CD4-positive, alpha-beta T cell (primary cell): ENCODE measurements at regions not wholly inside any gene's neighbourhood (a gene's known extent, or its start where the extent isn't known, plus 50 kb on each side); places are given as distances from the start of the nearest gene placed in this dataset.
"Not testable (repeated sequence)": the region's sequence is repeated elsewhere in the genome, so short reads cannot be mapped to it uniquely, and the experiment has no call there.

Experiments
- ATAC-seq: fragments of 200-7000 bp; cut with Tn5 transposase; one replicate; pipeline ENCODE4 v1.10.0; 2022; ENCODE audit warnings: mild to moderate bottlenecking; ENCODE audit not compliant: poor library complexity
- CTCF ChIA-PET: fragments of 350-600 bp; sonication (Branson Sonifier 250); formaldehyde crosslinking; loops from one replicate; lab custom pipeline; 2021; ENCODE audit warnings: antibody characterized with exemption, inconsistent platforms; lab: Charles Lee
- POLR2A ChIA-PET: fragments of 350-600 bp; sonication (Branson Sonifier 250); formaldehyde crosslinking; loops from one replicate; lab custom pipeline; 2021; ENCODE audit warnings: antibody characterized with exemption, inconsistent platforms; lab: Charles Lee
- DNase-seq, 14 experiments: peaks; one replicate each; pipeline ENCODE4 v3.0.0-alpha.2; 2013 to 2020; ENCODE audit warnings: mixed read lengths in 2 of 14
- H3K27ac ChIP-seq, 2 donors: one replicate each; pipeline versions ENCODE4 v1.5.1 to v1.7.0; 2013; ENCODE audit warnings: low read length in 2 of 2, low read depth in 1 of 2, mild to moderate bottlenecking in 1 of 2
- H3K27me3 ChIP-seq, 2 experiments: 1 replicate in 1 of 2; 2 replicates in 1 of 2; pipeline versions ENCODE4 v1.6.1 to v1.7.0; 2013; ENCODE audit warnings: low read length in 2 of 2, control low read depth in 1 of 2, mild to moderate bottlenecking in 1 of 2, moderate library complexity in 1 of 2; ENCODE audit not compliant: insufficient read depth in 2 of 2, control insufficient read depth in 1 of 2
- H3K36me3 ChIP-seq: one replicate; pipeline ENCODE4 v1.6.1; 2013; ENCODE audit warnings: low read length, control low read depth; ENCODE audit not compliant: insufficient read depth
- H3K4me1 ChIP-seq: one replicate; pipeline ENCODE4 v1.6.1; 2013; ENCODE audit warnings: low read length, control low read depth; ENCODE audit not compliant: insufficient read depth
- H3K4me3 ChIP-seq: one replicate; pipeline ENCODE4 v1.5.1; 2013; ENCODE audit warnings: mild to moderate bottlenecking, low read length, moderate library complexity
- H3K9me3 ChIP-seq, 2 experiments: 1 replicate in 1 of 2; 2 replicates in 1 of 2; pipeline versions ENCODE4 v1.6.1 to v1.7.0; 2013; ENCODE audit warnings: low read length in 2 of 2, mild to moderate bottlenecking in 2 of 2, control low read depth in 1 of 2, moderate library complexity in 1 of 2; ENCODE audit not compliant: control insufficient read depth in 1 of 2, insufficient read depth in 1 of 2
- H3K27ac Mint-ChIP-seq: one replicate; pipeline ENCODE4 v1.8.0; 2020; ENCODE audit warnings: mixed read lengths
- H3K27me3 Mint-ChIP-seq: one replicate; pipeline ENCODE4 v1.8.0; 2021; ENCODE audit warnings: mixed read lengths
- H3K36me3 Mint-ChIP-seq: one replicate; pipeline ENCODE4 v1.8.0; 2021; ENCODE audit warnings: low read depth, mixed read lengths
- H3K4me1 Mint-ChIP-seq: one replicate; pipeline ENCODE4 v1.8.0; 2021; ENCODE audit warnings: low read depth, mixed read lengths
- H3K4me3 Mint-ChIP-seq: one replicate; pipeline ENCODE4 v1.8.0; 2020; ENCODE audit warnings: mild to moderate bottlenecking, mixed read lengths
- H3K9me3 Mint-ChIP-seq: one replicate; pipeline ENCODE4 v1.8.0; 2020; ENCODE audit warnings: mixed read lengths
- CTCF ChIP-seq: fragments of 200-600 bp; IDR thresholded peaks from one replicate; pipeline ENCODE4 v1.8.0; 2022; ENCODE audit warnings: antibody characterized with exemption, mild to moderate bottlenecking
- intact Hi-C, 2 experiments: fragments of 100-400 bp; cut with DNase I in 1 of 2; cut with micrococcal nuclease in 1 of 2; formaldehyde crosslinking; loops; one replicate each; pipeline versions ENCODE4 v1.15.1 to v1.9.0; 2023 to 2025; cut with DNase I, micrococcal nuclease

- DNase-seq (no peak), ATAC-seq (no peak)
- Mint-ChIP-seq H3K4me3 (no peak overlapping the region), H3K36me3 (no peaks in the 10 kb centered on the region), H3K4me1 (no peaks in the 10 kb centered on the region), H3K9me3 (no peaks in the 10 kb centered on the region), H3K27ac (no peak overlapping the region), H3K27me3 (peaks cover 13% of the 10 kb centered on the region)
- Histone ChIP-seq H3K36me3 (no peaks in the 10 kb centered on the region), H3K9me3 (peaks cover 0 to 4% of the 10 kb centered on the region in 2 experiments), H3K4me3 (no peak overlapping the region), H3K4me1 (no peaks in the 10 kb centered on the region), H3K27me3 (no peaks in the 10 kb centered on the region), H3K27ac (no peak overlapping the region)
- POLR2A ChIA-PET, result no interaction called here
- TF ChIP-seq CTCF, result no peak
- CTCF ChIA-PET, result no interaction called here
- intact Hi-C loops, result no loop called here
Observed at GRCh38 chrX:1809581-1809980, 194.7 kb downstream of the ASMT start.

- H3K4me3 ChIP-seq, result no peak overlapping the region
- no peaks in the 10 kb centered on the region for H3K36me3 ChIP-seq
- H3K27me3 Mint-ChIP-seq, result no peaks in the 10 kb centered on the region
- POLR2A ChIA-PET, result no interaction called here
- no peak overlapping the region for H3K4me3 Mint-ChIP-seq
- no peak overlapping the region for H3K27ac ChIP-seq
- peak; percentile 82 for ATAC-seq
- intact Hi-C loops, result no loop called here
- DNase-seq, result peak in 2 of 14 experiments; percentile 11 to 31
- H3K9me3 ChIP-seq, result no peaks in the 10 kb centered on the region
- no peak for TF ChIP-seq CTCF
- H3K4me1 ChIP-seq, result no peaks in the 10 kb centered on the region
- CTCF ChIA-PET, result no interaction called here
- peak overlapping the region; percentile 59 for H3K27ac Mint-ChIP-seq
- H3K36me3 Mint-ChIP-seq, result no peaks in the 10 kb centered on the region
- peaks cover 3% of the 10 kb centered on the region for H3K9me3 Mint-ChIP-seq
- no peaks in the 10 kb centered on the region for H3K27me3 ChIP-seq
- H3K4me1 Mint-ChIP-seq, result no peaks in the 10 kb centered on the region
Observed at GRCh38 chrX:1813809-1814208, 198.9 kb downstream of the ASMT start.

- no peak for DNase-seq
- no peak overlapping the region for H3K27ac ChIP-seq
- Mint-ChIP-seq H3K9me3 (peaks cover 3% of the 10 kb centered on the region), H3K4me1 (no peaks in the 10 kb centered on the region), H3K4me3 (no peak overlapping the region), H3K27me3 (no peaks in the 10 kb centered on the region), H3K27ac (no peak overlapping the region), H3K36me3 (no peaks in the 10 kb centered on the region)
- no peaks in the 10 kb centered on the region for H3K36me3 ChIP-seq
- H3K4me1 ChIP-seq, result no peaks in the 10 kb centered on the region
- no peak overlapping the region for H3K4me3 ChIP-seq
- CTCF ChIA-PET, result no interaction called here
- TF ChIP-seq CTCF, result no peak
- POLR2A ChIA-PET, result no interaction called here
- H3K27me3 ChIP-seq, result no peaks in the 10 kb centered on the region
- ATAC-seq, result no peak
- no peaks in the 10 kb centered on the region for H3K9me3 ChIP-seq
- intact Hi-C loops, result no loop called here
Observed at GRCh38 chrX:1815456-1816175, 200.8 kb downstream of the ASMT start.

GRCh38 chrX:1816387-1816982, 201.6 kb downstream of the ASMT start:
- H3K4me1 Mint-ChIP-seq, intact Hi-C loops, DNase-seq, H3K27ac ChIP-seq, H3K4me3 Mint-ChIP-seq, H3K27ac Mint-ChIP-seq, CTCF ChIA-PET, H3K36me3 Mint-ChIP-seq, POLR2A ChIA-PET, ATAC-seq, H3K4me3 ChIP-seq, H3K4me1 ChIP-seq, H3K36me3 ChIP-seq, H3K9me3 Mint-ChIP-seq, H3K27me3 ChIP-seq, H3K9me3 ChIP-seq, H3K27me3 Mint-ChIP-seq: not testable (repeated sequence)
